Uterus (tissue), 3 donors: ENCODE measurements at regions not wholly inside any gene's neighbourhood (a gene's known extent, or its start where the extent isn't known, plus 50 kb on each side); places are given as distances from the start of the nearest gene placed in this dataset.

Experiments used
- DNase-seq, 2 donors: peaks; one replicate each; pipeline ENCODE4 v3.0.0-alpha.2; 2019 to 2020
- H3K27ac ChIP-seq, 2 donors: fragments of 200-600 bp; sonication (generic); 1 replicate in 1 of 2; 2 replicates in 1 of 2; pipeline ENCODE4 v1.5.1; 2016 to 2018
- H3K27me3 ChIP-seq, 2 donors: fragments of 200-600 bp; sonication (generic); one replicate each; pipeline ENCODE4 v1.5.1; 2018 to 2019; ENCODE audit warnings: control low read depth in 1 of 2
- H3K36me3 ChIP-seq, 2 donors: fragments of 200-600 bp; sonication (generic); one replicate each; pipeline ENCODE4 v1.5.1; 2019; ENCODE audit warnings: control low read depth in 1 of 2
- H3K4me1 ChIP-seq, 2 donors: fragments of 200-600 bp; sonication (generic); one replicate each; pipeline ENCODE4 v1.5.1; 2018 to 2019; ENCODE audit warnings: control low read depth in 1 of 2
- H3K4me3 ChIP-seq, 2 donors: fragments of 200-600 bp; sonication (generic); 1 replicate in 1 of 2; 2 replicates in 1 of 2; pipeline ENCODE4 v1.5.1; 2018 to 2019; ENCODE audit warnings: mild to moderate bottlenecking in 1 of 2
- H3K9me3 ChIP-seq, 2 donors: fragments of 200-600 bp; sonication (generic); one replicate each; pipeline ENCODE4 v1.5.1; 2019; ENCODE audit warnings: control low read depth in 1 of 2
- POLR2A ChIP-seq, 2 donors: fragments of 450-650 bp; IDR thresholded peaks; one replicate each; pipeline ENCODE4 v1.6.1; 2016; ENCODE audit warnings: antibody characterized with exemption in 2 of 2, mild to moderate bottlenecking in 1 of 2, moderate library complexity in 1 of 2
- intact Hi-C: fragments of 100-400 bp; cut with DNase I; formaldehyde crosslinking; loops from one replicate; pipeline ENCODE4 v1.15.1; 2023; ENCODE audit warnings: low total_unique reads
- TF ChIP-seq, protein P1 (sequence below), 4 experiments: fragments of 200-600 bp in 2 of 4; fragments of 450-650 bp in 2 of 4; sonication (generic) in 2 of 4; IDR thresholded peaks; one replicate each; pipeline ENCODE4 v1.5.1; 2016 to 2019; ENCODE audit warnings: antibody characterized with exemption in 4 of 4, mild to moderate bottlenecking in 2 of 4, moderate library complexity in 1 of 4
- donor health status: DM: yes; HTN: yes; CAD: no.

DNA sequence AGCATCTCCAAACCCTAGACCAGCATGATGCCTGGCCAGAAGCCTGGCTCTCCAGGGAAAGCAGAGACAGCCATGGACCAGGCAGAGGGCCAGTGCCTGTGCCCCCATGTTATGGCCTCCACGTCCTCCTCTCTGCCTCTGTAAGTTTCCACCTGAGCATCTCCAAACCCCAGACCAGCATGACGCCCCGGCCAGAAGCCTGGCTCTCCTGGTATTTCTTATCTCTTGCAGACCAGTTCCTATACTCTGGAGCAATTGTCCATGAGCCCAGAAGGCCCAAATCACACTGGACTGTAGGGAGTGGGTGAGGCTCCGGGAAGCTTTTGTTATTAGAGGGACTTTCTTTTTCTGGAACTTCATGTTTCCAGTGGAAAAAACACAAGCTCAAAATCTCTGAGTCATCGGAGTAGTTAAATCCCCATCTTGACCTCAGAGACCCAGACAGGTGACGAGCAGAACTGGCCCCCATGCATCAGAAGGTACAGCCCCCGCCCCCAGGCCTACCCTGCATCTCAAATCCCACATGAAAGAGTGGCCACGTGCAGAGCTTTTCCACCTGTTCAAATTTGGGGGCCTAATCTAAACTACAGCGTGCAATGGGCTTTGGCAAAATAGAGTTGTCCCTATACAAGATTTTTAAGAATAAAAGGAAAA, 110.2 kb upstream of the FOXQ1 start:
- H3K36me3 ChIP-seq: no peaks in the 10 kb centered on the region
- H3K27ac ChIP-seq: no peak overlapping the region
- H3K4me1 ChIP-seq: no peaks in the 10 kb centered on the region
- no peak for DNase-seq
- H3K4me3 ChIP-seq: no peak overlapping the region
- no peaks in the 10 kb centered on the region for H3K27me3 ChIP-seq
- intact Hi-C loops: no loop called here
- no peak for TF ChIP-seq POLR2A (IDR thresholded peaks at IDR 0.05)
- TF ChIP-seq, protein P1, sequence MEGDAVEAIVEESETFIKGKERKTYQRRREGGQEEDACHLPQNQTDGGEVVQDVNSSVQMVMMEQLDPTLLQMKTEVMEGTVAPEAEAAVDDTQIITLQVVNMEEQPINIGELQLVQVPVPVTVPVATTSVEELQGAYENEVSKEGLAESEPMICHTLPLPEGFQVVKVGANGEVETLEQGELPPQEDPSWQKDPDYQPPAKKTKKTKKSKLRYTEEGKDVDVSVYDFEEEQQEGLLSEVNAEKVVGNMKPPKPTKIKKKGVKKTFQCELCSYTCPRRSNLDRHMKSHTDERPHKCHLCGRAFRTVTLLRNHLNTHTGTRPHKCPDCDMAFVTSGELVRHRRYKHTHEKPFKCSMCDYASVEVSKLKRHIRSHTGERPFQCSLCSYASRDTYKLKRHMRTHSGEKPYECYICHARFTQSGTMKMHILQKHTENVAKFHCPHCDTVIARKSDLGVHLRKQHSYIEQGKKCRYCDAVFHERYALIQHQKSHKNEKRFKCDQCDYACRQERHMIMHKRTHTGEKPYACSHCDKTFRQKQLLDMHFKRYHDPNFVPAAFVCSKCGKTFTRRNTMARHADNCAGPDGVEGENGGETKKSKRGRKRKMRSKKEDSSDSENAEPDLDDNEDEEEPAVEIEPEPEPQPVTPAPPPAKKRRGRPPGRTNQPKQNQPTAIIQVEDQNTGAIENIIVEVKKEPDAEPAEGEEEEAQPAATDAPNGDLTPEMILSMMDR (IDR thresholded peaks at IDR 0.05): no peak
- no peaks in the 10 kb centered on the region for H3K9me3 ChIP-seq

DNA sequence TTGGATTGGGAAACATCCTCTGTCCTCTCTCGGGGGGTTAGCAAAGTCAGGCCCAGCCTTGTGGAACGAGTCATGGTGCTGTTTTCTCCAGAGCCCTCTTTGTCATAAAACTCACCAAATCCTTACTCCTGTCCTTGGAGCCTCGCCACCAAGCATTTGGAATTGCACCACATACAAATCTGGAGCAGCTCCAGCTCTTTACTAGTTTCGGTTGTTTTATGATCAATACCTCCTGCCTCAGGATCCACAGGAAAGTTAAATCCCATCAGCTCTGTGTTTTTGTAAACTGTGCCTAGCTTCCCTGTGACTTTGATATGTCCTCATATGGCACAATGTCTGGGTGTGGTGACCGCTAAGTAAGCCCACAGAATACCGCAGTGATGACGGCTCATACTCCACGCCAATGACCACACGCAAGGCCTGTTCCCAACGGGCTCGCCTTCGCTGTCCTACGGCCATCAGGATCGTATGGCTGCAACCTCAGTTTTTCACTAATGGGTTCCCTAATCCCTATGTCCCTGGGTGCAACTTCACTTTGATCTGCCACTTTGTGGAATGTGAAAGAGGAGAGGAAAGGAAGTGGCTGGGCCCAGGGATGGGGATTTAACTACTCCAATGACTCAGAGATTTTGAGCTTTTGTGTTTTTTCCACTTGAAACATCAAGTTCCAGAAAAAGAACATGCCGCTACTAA, 111.3 kb upstream of the FOXQ1 start:
- TF ChIP-seq POLR2A (IDR thresholded peaks at IDR 0.05): no peak
- TF ChIP-seq, protein P1 (IDR thresholded peaks at IDR 0.05): no peak
- H3K9me3 ChIP-seq: no peaks in the 10 kb centered on the region
- no peaks in the 10 kb centered on the region for H3K36me3 ChIP-seq
- intact Hi-C loops: no loop called here
- no peaks in the 10 kb centered on the region for H3K4me1 ChIP-seq
- no peak for DNase-seq
- H3K27me3 ChIP-seq: no peaks in the 10 kb centered on the region
- no peak overlapping the region for H3K4me3 ChIP-seq
- H3K27ac ChIP-seq: no peak overlapping the region

DNA sequence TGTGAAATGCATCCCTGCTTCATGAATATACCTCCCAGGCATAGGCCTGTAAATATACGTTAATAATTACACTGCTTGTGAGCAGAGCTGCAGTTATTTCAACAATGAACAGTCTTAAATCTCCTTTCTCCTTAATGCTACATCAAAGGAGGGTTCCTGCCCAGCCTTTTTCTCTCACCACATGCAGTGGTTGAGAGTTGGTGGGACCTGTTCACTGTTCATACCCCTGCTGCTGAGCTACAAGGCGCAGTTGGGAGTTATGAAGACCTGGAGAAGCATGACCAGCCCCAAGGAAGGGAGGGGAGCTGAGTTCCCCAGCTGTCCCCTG, 111.9 kb upstream of the FOXQ1 start:
- no peak for DNase-seq
- Histone ChIP-seq H3K9me3 (no peaks in the 10 kb centered on the region), H3K27me3 (no peaks in the 10 kb centered on the region), H3K36me3 (no peaks in the 10 kb centered on the region), H3K27ac (no peak overlapping the region), H3K4me1 (no peaks in the 10 kb centered on the region), H3K4me3 (no peak overlapping the region)
- TF ChIP-seq, protein P1 (IDR thresholded peaks at IDR 0.05): no peak
- TF ChIP-seq POLR2A (IDR thresholded peaks at IDR 0.05): no peak
- intact Hi-C loops: no loop called here

DNA sequence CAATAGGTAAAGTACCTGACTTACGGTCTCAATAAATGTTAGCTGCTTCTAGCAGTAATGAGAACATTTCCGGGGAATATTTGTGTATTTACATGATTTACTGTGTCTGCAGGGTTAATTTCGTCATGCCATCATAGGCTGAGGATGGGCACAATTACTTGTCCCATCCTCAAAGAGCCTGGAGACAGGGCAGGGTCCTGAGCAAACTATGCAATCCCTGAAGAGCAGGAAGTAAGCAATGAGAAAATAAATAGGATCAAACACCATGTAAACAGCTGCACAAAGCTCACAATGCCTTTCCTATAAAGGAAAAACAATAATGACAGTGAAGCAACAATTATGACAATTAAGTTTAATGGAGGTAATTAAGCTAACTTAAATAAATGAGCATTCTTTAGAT, 114.6 kb upstream of the FOXQ1 start:
- intact Hi-C loops: no loop called here
- Histone ChIP-seq H3K27ac (no peak overlapping the region), H3K36me3 (no peaks in the 10 kb centered on the region), H3K9me3 (no peaks in the 10 kb centered on the region), H3K4me3 (no peak overlapping the region), H3K27me3 (no peaks in the 10 kb centered on the region), H3K4me1 (no peaks in the 10 kb centered on the region)
- no peak for DNase-seq
- TF ChIP-seq, protein P1 (IDR thresholded peaks at IDR 0.05): no peak
- no peak for TF ChIP-seq POLR2A (IDR thresholded peaks at IDR 0.05)

- H3K4me3 ChIP-seq: no peak overlapping the region
- TF ChIP-seq, protein P1 (IDR thresholded peaks at IDR 0.05): no peak
- TF ChIP-seq POLR2A (IDR thresholded peaks at IDR 0.05): no peak
- H3K9me3 ChIP-seq: no peaks in the 10 kb centered on the region
- intact Hi-C loops: no loop called here
- no peak overlapping the region for H3K27ac ChIP-seq
- H3K27me3 ChIP-seq: no peaks in the 10 kb centered on the region
- no peak for DNase-seq
- H3K4me1 ChIP-seq: no peaks in the 10 kb centered on the region
- H3K36me3 ChIP-seq: no peaks in the 10 kb centered on the region
Observed at GRCh38 chr6:1191141-1191630, 120.7 kb upstream of the FOXQ1 start.
